ENCODE measurements at regions not wholly inside any gene's neighbourhood (a gene's known extent, or its start where the extent isn't known, plus 50 kb on each side); places are given as distances from the start of the nearest gene placed in this dataset.

DNA sequence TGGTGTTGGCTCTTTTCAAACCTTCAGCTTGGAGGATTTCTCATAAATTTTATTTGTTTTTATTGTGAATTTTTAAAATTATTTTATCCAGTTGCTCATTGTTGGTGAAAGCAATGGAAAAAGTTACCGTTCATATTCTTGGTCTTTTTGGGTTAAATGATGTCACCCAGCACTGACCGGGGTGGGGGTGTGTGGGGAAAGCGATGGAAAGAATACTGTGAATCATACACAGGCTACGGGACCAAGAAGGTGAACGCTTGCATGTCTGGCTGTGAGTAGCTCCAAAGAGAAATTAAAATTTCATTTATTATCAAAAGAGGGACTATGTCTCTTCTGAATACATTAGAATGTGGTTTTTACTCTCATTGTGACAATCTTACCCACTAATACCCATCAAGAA is 430.1 kb downstream of the AEBP2 start:
- Mint-ChIP-seq H3K27ac (no peak overlapping the region), H3K9me3 (ENCODE audit: insufficient read depth) (peaks cover 8% of the 10 kb centered on the region), H3K4me1 (no peaks in the 10 kb centered on the region), H3K27me3 (no peaks in the 10 kb centered on the region), H3K4me3 (no peak overlapping the region)
- no peaks in the 10 kb centered on the region for H3K36me3 ChIP-seq (replicated peaks in 1 of 2; ENCODE audit: control extremely low read depth in 1 of 2, control insufficient read depth in 1 of 2, extremely low read depth in 1 of 2, insufficient read depth in 2 of 2, low read length in 1 of 2)
- no peak overlapping the region for H2AFZ ChIP-seq (ENCODE audit: insufficient read depth, low read depth, low read length, poor library complexity, severe bottlenecking)
- H3K27me3 ChIP-seq (replicated peaks in 1 of 4; ENCODE audit: control extremely low read depth in 1 of 4, control insufficient read depth in 3 of 4, insufficient read depth in 4 of 4, low read length in 3 of 4), result no peaks in the 10 kb centered on the region
- DNase-seq, result no peak
- H3K4me1 ChIP-seq (ENCODE audit: control insufficient read depth in 2 of 2, insufficient read depth in 2 of 2, low read length in 2 of 2), result no peaks in the 10 kb centered on the region
- no peak overlapping the region for H3K9ac ChIP-seq (ENCODE audit: low read length)
- TF ChIP-seq EZH2 (IDR thresholded peaks at IDR 0.05; ENCODE audit: borderline replicate concordance, insufficient read depth, low read depth, low read length, poor library complexity, severe bottlenecking), result no peak
- TF ChIP-seq, protein P1, sequence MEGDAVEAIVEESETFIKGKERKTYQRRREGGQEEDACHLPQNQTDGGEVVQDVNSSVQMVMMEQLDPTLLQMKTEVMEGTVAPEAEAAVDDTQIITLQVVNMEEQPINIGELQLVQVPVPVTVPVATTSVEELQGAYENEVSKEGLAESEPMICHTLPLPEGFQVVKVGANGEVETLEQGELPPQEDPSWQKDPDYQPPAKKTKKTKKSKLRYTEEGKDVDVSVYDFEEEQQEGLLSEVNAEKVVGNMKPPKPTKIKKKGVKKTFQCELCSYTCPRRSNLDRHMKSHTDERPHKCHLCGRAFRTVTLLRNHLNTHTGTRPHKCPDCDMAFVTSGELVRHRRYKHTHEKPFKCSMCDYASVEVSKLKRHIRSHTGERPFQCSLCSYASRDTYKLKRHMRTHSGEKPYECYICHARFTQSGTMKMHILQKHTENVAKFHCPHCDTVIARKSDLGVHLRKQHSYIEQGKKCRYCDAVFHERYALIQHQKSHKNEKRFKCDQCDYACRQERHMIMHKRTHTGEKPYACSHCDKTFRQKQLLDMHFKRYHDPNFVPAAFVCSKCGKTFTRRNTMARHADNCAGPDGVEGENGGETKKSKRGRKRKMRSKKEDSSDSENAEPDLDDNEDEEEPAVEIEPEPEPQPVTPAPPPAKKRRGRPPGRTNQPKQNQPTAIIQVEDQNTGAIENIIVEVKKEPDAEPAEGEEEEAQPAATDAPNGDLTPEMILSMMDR (IDR thresholded peaks at IDR 0.05), result no peak
- no peaks in the 10 kb centered on the region for H4K20me1 ChIP-seq (ENCODE audit: control insufficient read depth, insufficient read depth, low read length, poor library complexity, severe bottlenecking)
- no peaks in the 10 kb centered on the region for H3K79me2 ChIP-seq (ENCODE audit: control insufficient read depth, insufficient read depth, low read length)
- H3K9me3 ChIP-seq (ENCODE audit: control extremely low read depth in 1 of 3, control insufficient read depth in 2 of 3, insufficient read depth in 1 of 3, low read length in 2 of 3), result peaks cover 0 to 3% (median 0%) of the 10 kb centered on the region in 3 donors
- ChIA-PET CTCF (no interaction called here), POLR2A (no interaction called here)
- no peak for ATAC-seq (ENCODE audit: low read depth)
- no peak overlapping the region for H3K27ac ChIP-seq (ENCODE audit: low read length in 2 of 2)
- intact Hi-C loops (cut with micrococcal nuclease), result no loop called here
- no peak overlapping the region for H3K4me3 ChIP-seq (ENCODE audit: control extremely low read depth in 1 of 5, extremely low read depth in 1 of 5, insufficient read depth in 1 of 5, low read depth in 2 of 5, low read length in 4 of 5)
- H3K4me2 ChIP-seq (replicated peaks; ENCODE audit: low read depth, low read length, poor library complexity, severe bottlenecking), result no peak overlapping the region
- 100% methylated on average over 2 of the region's 5 CpGs for WGBS (ENCODE audit: insufficient coverage)

DNA sequence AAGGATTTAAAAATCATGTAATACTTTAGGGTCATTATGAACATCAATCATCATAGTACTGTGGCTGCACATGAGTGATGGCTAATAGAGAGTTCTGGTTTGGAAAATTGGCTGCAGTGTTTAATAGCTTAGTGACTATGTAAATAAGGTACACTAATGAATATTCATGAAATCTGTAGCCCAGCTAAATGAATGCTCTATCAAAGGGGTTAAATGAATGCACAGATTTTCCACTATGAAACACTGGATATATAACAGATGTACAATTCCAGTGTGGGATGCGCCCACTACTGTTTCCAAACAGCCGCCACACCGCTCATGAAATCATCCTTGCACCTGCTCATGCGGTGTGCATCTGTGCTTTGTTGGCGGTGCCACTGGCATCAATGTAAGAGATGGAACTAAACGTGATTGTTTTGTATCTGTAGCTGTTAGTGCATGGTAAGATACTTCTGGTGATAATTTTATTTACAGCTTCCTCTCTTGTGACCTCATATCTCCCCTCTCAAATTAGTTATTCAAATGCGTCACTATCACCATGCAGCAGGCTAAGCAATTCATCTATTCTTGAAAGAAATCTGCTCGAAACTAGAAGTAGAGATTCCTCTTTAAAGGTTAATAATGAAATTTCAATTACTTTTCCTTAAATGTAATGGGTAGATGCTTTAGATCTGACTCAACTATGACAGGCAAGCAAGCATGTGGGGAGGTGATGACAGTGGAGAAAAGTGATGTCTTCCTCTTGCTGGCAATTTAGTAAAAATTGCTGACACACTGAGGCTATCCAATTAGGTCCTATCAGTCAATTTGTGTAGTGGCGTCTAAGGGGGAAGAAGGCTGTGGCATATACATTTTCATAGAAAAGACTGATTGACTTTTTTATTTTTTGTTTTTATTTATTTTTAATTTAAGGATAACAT is 433.6 kb downstream of the AEBP2 start:
- no peaks in the 10 kb centered on the region for H3K79me2 ChIP-seq (ENCODE audit: control insufficient read depth, insufficient read depth, low read length)
- CTCF ChIA-PET, result no interaction called here
- POLR2A ChIA-PET, result no interaction called here
- no peak for DNase-seq
- Mint-ChIP-seq H3K9me3 (ENCODE audit: insufficient read depth) (peaks cover 8% of the 10 kb centered on the region), H3K27me3 (no peaks in the 10 kb centered on the region), H3K27ac (no peak overlapping the region), H3K4me3 (no peak overlapping the region), H3K4me1 (no peaks in the 10 kb centered on the region)
- H3K4me3 ChIP-seq (ENCODE audit: control extremely low read depth in 1 of 5, extremely low read depth in 1 of 5, insufficient read depth in 1 of 5, low read depth in 2 of 5, low read length in 4 of 5), result no peak overlapping the region
- H3K27ac ChIP-seq (ENCODE audit: low read length in 2 of 2), result no peak overlapping the region
- no peak overlapping the region for H3K9ac ChIP-seq (ENCODE audit: low read length)
- no peak overlapping the region for H2AFZ ChIP-seq (ENCODE audit: insufficient read depth, low read depth, low read length, poor library complexity, severe bottlenecking)
- intact Hi-C loops (cut with micrococcal nuclease), result no loop called here
- WGBS (ENCODE audit: insufficient coverage), result 95% methylated on average over 4 of the region's 9 CpGs
- H3K36me3 ChIP-seq (replicated peaks in 1 of 2; ENCODE audit: control extremely low read depth in 1 of 2, control insufficient read depth in 1 of 2, extremely low read depth in 1 of 2, insufficient read depth in 2 of 2, low read length in 1 of 2), result no peaks in the 10 kb centered on the region
- no peaks in the 10 kb centered on the region for H3K4me1 ChIP-seq (ENCODE audit: control insufficient read depth in 2 of 2, insufficient read depth in 2 of 2, low read length in 2 of 2)
- no peak overlapping the region for H3K4me2 ChIP-seq (replicated peaks; ENCODE audit: low read depth, low read length, poor library complexity, severe bottlenecking)
- TF ChIP-seq EZH2 (IDR thresholded peaks at IDR 0.05; ENCODE audit: borderline replicate concordance, insufficient read depth, low read depth, low read length, poor library complexity, severe bottlenecking), result no peak
- TF ChIP-seq, protein P1 (IDR thresholded peaks at IDR 0.05), result no peak
- peaks cover 0 to 6% (median 0%) of the 10 kb centered on the region in 3 donors for H3K9me3 ChIP-seq (ENCODE audit: control extremely low read depth in 1 of 3, control insufficient read depth in 2 of 3, insufficient read depth in 1 of 3, low read length in 2 of 3)
- no peaks in the 10 kb centered on the region for H3K27me3 ChIP-seq (replicated peaks in 1 of 4; ENCODE audit: control extremely low read depth in 1 of 4, control insufficient read depth in 3 of 4, insufficient read depth in 4 of 4, low read length in 3 of 4)
- H4K20me1 ChIP-seq (ENCODE audit: control insufficient read depth, insufficient read depth, low read length, poor library complexity, severe bottlenecking), result no peaks in the 10 kb centered on the region
- no peak for ATAC-seq (ENCODE audit: low read depth)

Measured in B cell (primary cell).